Left ventricle myocardium inferior (tissue), 1 donor: ENCODE measurements at regions not wholly inside any gene's neighbourhood (a gene's known extent, or its start where the extent isn't known, plus 50 kb on each side); places are given as distances from the start of the nearest gene placed in this dataset.

Experiments
- DNase-seq: peaks from one replicate; pipeline ENCODE4 v3.0.0-alpha.2; 2020
- H3K27ac ChIP-seq: fragments of 200-600 bp; replicated peaks from 2 replicates; pipeline ENCODE4 v1.8.0; 2021
- H3K27me3 ChIP-seq: fragments of 200-600 bp; 2 replicates; pipeline ENCODE4 v1.8.0; 2021; ENCODE audit warnings: low read depth
- H3K36me3 ChIP-seq: fragments of 200-600 bp; 2 replicates; pipeline ENCODE4 v1.8.0; 2021
- H3K4me1 ChIP-seq: fragments of 200-600 bp; 2 replicates; pipeline ENCODE4 v1.8.0; 2021
- H3K4me3 ChIP-seq: fragments of 200-600 bp; 2 replicates; pipeline ENCODE4 v1.8.0; 2021; ENCODE audit warnings: mild to moderate bottlenecking, moderate library complexity
- H3K9me3 ChIP-seq: fragments of 200-600 bp; replicated peaks from 2 replicates; pipeline ENCODE4 v1.8.0; 2021
- intact Hi-C: fragments of 100-400 bp; cut with micrococcal nuclease; formaldehyde crosslinking; loops from one replicate; pipeline ENCODE4 v1.11.0; 2022
- TF ChIP-seq, protein P1 (sequence below): fragments of 200-600 bp; IDR thresholded peaks from 2 replicates; pipeline ENCODE4 v1.8.0; 2021; ENCODE audit warnings: antibody characterized with exemption, mild to moderate bottlenecking, borderline replicate concordance
- donor health status: DM: no; HTN: yes; CAD: no; lungs with severe emphysema.

DNA sequence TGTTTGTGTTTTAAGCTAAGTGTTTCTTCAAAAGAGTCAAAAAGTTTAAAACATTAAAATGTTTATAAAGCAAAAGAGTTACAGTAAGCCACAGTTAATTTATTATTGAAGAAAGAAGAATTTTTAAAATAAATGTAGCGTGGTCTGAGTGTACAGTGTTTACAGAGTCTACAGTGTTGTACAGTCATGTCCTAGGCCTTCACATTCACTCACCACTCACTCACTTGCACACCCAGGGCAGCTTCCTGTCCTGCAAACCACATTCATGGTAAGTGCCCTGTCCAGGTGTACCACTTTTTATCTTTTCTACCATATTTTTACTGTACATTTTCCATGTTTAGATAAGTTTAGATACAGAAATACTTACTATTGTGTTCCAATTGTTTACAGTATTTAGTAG lies 239.7 kb upstream of the AGA start:
- H3K9me3 ChIP-seq, result no peaks in the 10 kb centered on the region
- DNase-seq, result no peak
- TF ChIP-seq, protein P1, sequence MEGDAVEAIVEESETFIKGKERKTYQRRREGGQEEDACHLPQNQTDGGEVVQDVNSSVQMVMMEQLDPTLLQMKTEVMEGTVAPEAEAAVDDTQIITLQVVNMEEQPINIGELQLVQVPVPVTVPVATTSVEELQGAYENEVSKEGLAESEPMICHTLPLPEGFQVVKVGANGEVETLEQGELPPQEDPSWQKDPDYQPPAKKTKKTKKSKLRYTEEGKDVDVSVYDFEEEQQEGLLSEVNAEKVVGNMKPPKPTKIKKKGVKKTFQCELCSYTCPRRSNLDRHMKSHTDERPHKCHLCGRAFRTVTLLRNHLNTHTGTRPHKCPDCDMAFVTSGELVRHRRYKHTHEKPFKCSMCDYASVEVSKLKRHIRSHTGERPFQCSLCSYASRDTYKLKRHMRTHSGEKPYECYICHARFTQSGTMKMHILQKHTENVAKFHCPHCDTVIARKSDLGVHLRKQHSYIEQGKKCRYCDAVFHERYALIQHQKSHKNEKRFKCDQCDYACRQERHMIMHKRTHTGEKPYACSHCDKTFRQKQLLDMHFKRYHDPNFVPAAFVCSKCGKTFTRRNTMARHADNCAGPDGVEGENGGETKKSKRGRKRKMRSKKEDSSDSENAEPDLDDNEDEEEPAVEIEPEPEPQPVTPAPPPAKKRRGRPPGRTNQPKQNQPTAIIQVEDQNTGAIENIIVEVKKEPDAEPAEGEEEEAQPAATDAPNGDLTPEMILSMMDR, result no peak
- H3K36me3 ChIP-seq, result no peaks in the 10 kb centered on the region
- no peaks in the 10 kb centered on the region for H3K4me1 ChIP-seq
- H3K27me3 ChIP-seq, result no peaks in the 10 kb centered on the region
- H3K27ac ChIP-seq, result no peak overlapping the region
- no peak overlapping the region for H3K4me3 ChIP-seq
- intact Hi-C loops, result no loop called here

DNA sequence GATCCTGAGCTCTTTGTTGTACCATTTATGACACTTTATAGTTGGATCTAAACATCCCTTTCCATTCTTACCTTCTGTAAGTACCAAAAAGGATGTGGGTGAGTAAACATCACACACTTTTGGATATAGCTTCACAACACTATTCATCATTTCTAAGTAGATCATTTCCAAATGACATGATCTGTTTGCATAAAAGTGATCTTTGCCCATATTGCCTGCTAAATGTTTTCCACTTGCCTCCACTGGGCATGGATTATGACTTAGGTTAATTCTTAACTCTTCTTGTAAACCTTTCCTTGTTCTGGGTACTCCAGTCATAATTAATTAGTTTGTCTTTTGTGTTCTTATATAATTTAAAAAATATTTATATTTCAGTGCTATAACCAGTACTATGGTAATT lies 244.9 kb upstream of the AGA start:
- Histone ChIP-seq H3K9me3 (no peaks in the 10 kb centered on the region), H3K4me3 (no peak overlapping the region), H3K27ac (no peak overlapping the region), H3K27me3 (no peaks in the 10 kb centered on the region), H3K36me3 (no peaks in the 10 kb centered on the region), H3K4me1 (no peaks in the 10 kb centered on the region)
- TF ChIP-seq, protein P1, result no peak
- intact Hi-C loops, result no loop called here
- no peak for DNase-seq

DNA sequence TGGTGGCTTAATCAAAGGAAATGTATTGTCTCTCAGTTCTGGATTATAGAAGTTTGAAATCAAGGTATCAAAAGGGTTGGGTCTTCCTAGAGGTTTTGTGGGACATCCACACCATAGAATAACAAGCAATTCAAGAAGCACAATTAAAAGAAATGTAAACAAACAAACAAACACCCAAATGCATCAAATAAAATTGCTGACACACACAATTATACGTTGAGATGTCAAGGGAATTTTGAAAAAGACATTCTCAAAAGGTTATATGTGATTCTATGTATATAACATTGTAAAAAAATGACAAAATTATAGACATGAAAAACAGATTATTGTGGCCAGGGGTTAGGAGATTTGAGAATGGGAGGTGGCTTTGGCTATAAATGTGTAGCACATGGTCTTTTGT lies 250.7 kb upstream of the AGA start:
- H3K36me3 ChIP-seq, result no peaks in the 10 kb centered on the region
- no peak overlapping the region for H3K4me3 ChIP-seq
- no peaks in the 10 kb centered on the region for H3K9me3 ChIP-seq
- H3K27ac ChIP-seq, result no peak overlapping the region
- H3K27me3 ChIP-seq, result no peaks in the 10 kb centered on the region
- intact Hi-C loops, result no loop called here
- DNase-seq, result no peak
- no peaks in the 10 kb centered on the region for H3K4me1 ChIP-seq
- TF ChIP-seq, protein P1, result no peak

DNA sequence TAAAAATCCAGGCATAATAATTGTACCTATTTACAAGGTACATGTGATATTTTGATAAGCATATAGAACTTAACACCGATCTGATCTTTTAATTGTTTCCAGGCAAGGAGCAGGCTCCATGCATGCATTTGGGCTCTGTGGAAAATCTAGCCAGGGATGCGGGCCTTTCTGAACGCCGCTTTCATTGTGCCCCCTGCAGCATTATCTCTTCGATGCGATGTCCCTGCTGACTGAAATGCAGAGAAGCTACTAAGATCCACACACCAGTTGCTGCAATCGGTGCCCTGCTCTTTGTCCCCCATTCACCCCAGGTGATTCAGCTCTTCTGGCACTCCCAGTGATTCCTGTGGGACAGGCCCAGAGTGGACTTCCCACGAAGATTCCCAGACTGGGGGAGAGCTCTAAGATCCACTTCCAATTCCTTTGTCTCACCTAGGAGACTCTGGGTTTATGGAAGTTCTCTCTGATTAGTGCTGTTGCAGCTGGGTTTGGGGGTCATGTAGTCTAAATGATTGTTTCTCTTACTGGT lies 254.3 kb upstream of the AGA start:
- no peaks in the 10 kb centered on the region for H3K27me3 ChIP-seq
- H3K4me1 ChIP-seq, result no peaks in the 10 kb centered on the region
- DNase-seq, result no peak
- H3K36me3 ChIP-seq, result no peaks in the 10 kb centered on the region
- H3K9me3 ChIP-seq, result peaks cover 2% of the 10 kb centered on the region
- TF ChIP-seq, protein P1, result no peak
- intact Hi-C loops, result no loop called here
- H3K4me3 ChIP-seq, result no peak overlapping the region
- no peak overlapping the region for H3K27ac ChIP-seq

DNA sequence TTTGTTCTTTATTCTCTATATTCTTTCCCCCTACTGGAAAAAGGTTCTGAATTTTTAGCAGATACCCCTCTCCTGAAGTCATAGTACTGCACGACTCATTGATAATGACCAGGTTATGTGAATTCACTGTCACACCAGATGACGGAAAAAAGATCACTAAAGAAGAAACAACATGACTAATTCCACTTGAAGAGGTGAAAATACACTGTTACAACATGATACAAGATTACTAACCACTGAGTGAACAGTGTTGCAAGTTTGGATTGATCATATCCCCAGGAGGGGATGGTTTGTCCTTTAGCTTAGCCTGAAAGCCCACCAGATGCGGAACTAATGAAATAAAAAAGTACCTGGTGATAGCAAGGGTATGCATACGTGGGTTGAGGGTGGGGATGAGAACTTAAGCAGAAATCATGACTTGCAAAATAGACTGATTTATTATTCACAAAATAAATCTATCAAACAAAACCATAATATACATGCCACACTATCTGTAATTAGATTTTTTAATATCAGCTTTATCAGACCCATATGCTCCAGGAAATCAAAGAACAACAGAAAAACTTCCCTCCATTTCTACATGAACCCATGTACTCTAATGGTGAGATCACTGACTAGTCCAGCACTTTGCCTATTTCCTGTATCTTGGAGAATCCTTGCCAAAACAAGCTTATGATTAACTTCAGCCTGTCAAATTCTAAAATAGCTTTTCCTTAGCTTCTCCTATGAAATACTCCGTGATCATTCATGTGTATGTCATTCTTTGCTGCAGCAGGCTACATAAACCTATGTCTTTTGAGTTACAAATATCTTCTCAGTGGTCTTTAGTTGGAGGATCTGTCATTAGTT lies 257.4 kb upstream of the AGA start:
- Histone ChIP-seq H3K9me3 (peaks cover 9% of the 10 kb centered on the region), H3K36me3 (no peaks in the 10 kb centered on the region), H3K4me1 (no peaks in the 10 kb centered on the region), H3K27ac (no peak overlapping the region), H3K27me3 (no peaks in the 10 kb centered on the region), H3K4me3 (no peak overlapping the region)
- DNase-seq, result no peak
- TF ChIP-seq, protein P1, result no peak
- intact Hi-C loops, result no loop called here
